ENCODE measurements at regions not wholly inside any gene's neighbourhood (a gene's known extent, or its start where the extent isn't known, plus 50 kb on each side); places are given as distances from the start of the nearest gene placed in this dataset.

GRCh38 chr5:28450997-28451396, 1412.6 kb upstream of the CDH9 start:
- TF ChIP-seq CTCF (IDR thresholded peaks at IDR 0.05; ENCODE audit: low read depth, low read length, poor library complexity, severe bottlenecking) = no peak
- TF ChIP-seq EZH2phosphoT487 (IDR thresholded peaks at IDR 0.05; ENCODE audit: borderline replicate concordance, low read length) = no peak
